Activated T-cell treated with anti-CD3 and anti-CD28 coated beads for 24 hours (primary cell): ENCODE measurements at regions not wholly inside any gene's neighbourhood (a gene's known extent, or its start where the extent isn't known, plus 50 kb on each side); places are given as distances from the start of the nearest gene placed in this dataset.
"Not testable (repeated sequence)": the region's sequence is repeated elsewhere in the genome, so short reads cannot be mapped to it uniquely, and the experiment has no call there.

Experiments
- DNase-seq: peaks from one replicate; pipeline ENCODE4 v3.0.0-alpha.2; 2020; ENCODE audit warnings: low read depth

- DNase-seq: no peak
Measured at GRCh38 chr6:160804639-160805038, 102.6 kb downstream of the PLG start.

- no peak for DNase-seq
Measured at GRCh38 chr6:160808263-160808662, 106.2 kb downstream of the PLG start.

GRCh38 chr6:160810238-160810637 is 108.2 kb downstream of the PLG start:
- DNase-seq: no peak

- DNase-seq: no peak
Measured at GRCh38 chr6:160812097-160812496, 110.1 kb downstream of the PLG start.

GRCh38 chr6:160818934-160819333 is 116.9 kb downstream of the PLG start:
- DNase-seq: no peak

GRCh38 chr6:160820661-160821060 is 118.6 kb downstream of the PLG start:
- DNase-seq: not testable (repeated sequence)

GRCh38 chr6:160831739-160832138 is 129.7 kb downstream of the PLG start:
- no peak for DNase-seq

GRCh38 chr6:160832422-160832821 is 130.4 kb downstream of the PLG start:
- no peak for DNase-seq

GRCh38 chr6:160837146-160837545 is 135.1 kb downstream of the PLG start:
- no peak for DNase-seq

GRCh38 chr6:160851031-160851430 is 140.5 kb upstream of the MAP3K4 start:
- no peak for DNase-seq

- DNase-seq: no peak
Measured at GRCh38 chr6:160853946-160854345, 137.6 kb upstream of the MAP3K4 start.

GRCh38 chr6:160858886-160859285 is 132.7 kb upstream of the MAP3K4 start:
- no peak for DNase-seq

GRCh38 chr6:160859822-160860221 is 131.7 kb upstream of the MAP3K4 start:
- no peak for DNase-seq

- no peak for DNase-seq
Measured at GRCh38 chr6:160861824-160862223, 129.7 kb upstream of the MAP3K4 start.

GRCh38 chr6:160863782-160864181 is 127.8 kb upstream of the MAP3K4 start:
- DNase-seq: no peak

- no peak for DNase-seq
Measured at GRCh38 chr6:160871320-160871719, 120.2 kb upstream of the MAP3K4 start.

GRCh38 chr6:160881148-160881808 is 110.3 kb upstream of the MAP3K4 start:
- DNase-seq: no peak

- DNase-seq: no peak
Measured at GRCh38 chr6:160882006-160882405, 109.6 kb upstream of the MAP3K4 start.

- no peak for DNase-seq
Measured at GRCh38 chr6:160882791-160883279, 108.7 kb upstream of the MAP3K4 start.

- no peak for DNase-seq
Measured at GRCh38 chr6:160883560-160883959, 108.0 kb upstream of the MAP3K4 start.

- DNase-seq: no peak
Measured at GRCh38 chr6:160883999-160884398, 107.6 kb upstream of the MAP3K4 start.

GRCh38 chr6:160889148-160889547 is 102.4 kb upstream of the MAP3K4 start:
- DNase-seq: not testable (repeated sequence)

GRCh38 chr6:160891690-160892089 is 99.9 kb upstream of the MAP3K4 start:
- DNase-seq: no peak

GRCh38 chr6:160895562-160895961 is 96.0 kb upstream of the MAP3K4 start:
- no peak for DNase-seq
